ENCODE measurements at regions not wholly inside any gene's neighbourhood (a gene's known extent, or its start where the extent isn't known, plus 50 kb on each side); places are given as distances from the start of the nearest gene placed in this dataset.

- TF ChIP-seq ZFX (IDR thresholded peaks at IDR 0.05): no peak
- TF ChIP-seq, protein P1, sequence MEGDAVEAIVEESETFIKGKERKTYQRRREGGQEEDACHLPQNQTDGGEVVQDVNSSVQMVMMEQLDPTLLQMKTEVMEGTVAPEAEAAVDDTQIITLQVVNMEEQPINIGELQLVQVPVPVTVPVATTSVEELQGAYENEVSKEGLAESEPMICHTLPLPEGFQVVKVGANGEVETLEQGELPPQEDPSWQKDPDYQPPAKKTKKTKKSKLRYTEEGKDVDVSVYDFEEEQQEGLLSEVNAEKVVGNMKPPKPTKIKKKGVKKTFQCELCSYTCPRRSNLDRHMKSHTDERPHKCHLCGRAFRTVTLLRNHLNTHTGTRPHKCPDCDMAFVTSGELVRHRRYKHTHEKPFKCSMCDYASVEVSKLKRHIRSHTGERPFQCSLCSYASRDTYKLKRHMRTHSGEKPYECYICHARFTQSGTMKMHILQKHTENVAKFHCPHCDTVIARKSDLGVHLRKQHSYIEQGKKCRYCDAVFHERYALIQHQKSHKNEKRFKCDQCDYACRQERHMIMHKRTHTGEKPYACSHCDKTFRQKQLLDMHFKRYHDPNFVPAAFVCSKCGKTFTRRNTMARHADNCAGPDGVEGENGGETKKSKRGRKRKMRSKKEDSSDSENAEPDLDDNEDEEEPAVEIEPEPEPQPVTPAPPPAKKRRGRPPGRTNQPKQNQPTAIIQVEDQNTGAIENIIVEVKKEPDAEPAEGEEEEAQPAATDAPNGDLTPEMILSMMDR (conservative IDR thresholded peaks at IDR 0.05): no peak
- no peak overlapping the region for H3K27ac ChIP-seq
These were observed 113.4 kb upstream of the RGMA start for GRCh38 chr15:93202405-93202804.

GRCh38 chr15:93201940-93202339, 112.9 kb upstream of the RGMA start:
- H3K27ac ChIP-seq: no peak overlapping the region
- no peak for TF ChIP-seq ZFX (IDR thresholded peaks at IDR 0.05)
- TF ChIP-seq, protein P1 (conservative IDR thresholded peaks at IDR 0.05): no peak

DNA sequence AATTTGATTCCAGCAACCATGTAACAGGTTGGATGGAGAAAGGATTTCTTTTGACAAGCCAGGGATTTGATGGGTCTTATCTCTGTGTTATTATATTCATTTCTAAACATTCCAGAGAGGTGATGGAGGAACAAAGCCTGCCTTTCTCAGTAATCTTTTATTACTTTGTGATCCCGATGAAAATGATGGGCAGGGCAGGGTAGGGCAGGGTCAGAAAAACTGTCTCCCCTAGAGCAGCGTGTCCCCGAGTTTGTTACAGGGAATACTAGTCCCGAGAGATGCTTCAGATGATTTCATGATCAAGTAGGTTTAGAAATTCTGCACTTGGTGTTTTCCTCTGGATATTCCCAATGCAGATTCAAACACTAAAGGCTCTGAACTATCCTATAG, 111.8 kb upstream of the RGMA start:
- TF ChIP-seq, protein P1 (conservative IDR thresholded peaks at IDR 0.05): no peak
- no peak for TF ChIP-seq ZFX (IDR thresholded peaks at IDR 0.05)
- H3K27ac ChIP-seq: no peak overlapping the region

DNA sequence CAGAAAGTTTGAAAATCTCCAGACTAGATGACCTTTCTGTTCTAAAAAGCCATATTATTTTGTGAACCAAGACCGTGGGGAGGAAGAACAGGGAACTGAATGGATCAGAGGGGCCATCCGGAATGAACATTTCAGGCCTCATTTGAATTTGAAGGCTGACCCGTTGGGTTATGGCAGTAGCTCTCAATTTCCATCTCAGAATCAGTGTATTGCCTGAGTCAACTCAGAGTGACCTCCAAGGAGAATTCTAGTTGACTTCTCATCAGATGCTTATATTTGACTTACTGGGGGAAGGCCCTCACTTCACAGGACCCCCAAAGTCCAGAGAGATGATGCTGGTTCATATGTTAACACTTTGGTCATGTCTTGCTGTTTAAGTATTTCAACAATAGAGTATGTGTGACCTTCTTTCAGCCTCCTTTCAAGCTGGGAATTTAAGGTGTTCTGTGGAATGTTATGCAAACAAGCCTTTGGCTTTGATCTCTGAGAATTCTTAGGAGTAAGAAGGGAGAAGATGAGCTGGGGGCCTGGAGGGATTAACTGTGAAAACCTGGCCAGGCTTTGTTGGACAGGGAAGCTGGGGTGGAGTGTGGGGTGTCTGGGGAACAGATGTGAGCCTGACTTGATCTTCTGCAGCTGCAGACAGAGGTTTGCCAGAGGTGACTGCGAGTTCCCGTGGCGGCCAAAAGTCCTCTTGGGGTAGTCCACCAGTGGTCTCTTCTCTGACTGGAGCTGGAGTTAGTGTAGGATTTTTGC, 111.2 kb upstream of the RGMA start:
- H3K27ac ChIP-seq: no peak overlapping the region

DNA sequence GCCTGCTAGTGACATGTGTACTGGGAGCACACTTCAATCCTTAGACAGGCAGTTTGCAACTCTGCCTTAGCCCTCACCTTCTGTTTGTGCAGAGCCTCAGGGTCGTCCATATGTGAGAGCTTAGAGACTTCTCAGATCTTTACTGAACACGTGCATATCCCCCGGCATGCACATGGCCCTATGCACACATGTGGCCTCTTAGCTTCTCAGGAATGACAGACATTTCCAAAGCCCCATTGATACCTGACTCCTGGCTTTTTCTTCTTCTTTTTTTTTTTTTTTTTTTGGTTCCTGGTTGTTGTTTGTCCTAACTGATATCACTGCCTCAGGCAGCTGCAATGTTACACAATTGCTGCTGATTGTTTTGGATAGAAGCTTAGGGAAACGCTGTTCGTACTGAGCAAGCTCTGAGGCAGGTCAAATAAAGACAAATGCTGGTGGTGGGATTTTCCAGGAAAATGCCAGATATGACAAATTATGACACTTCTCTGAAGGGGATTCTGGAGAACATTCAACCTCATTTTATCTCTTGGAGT, 107.2 kb upstream of the RGMA start:
- no peak overlapping the region for H3K27ac ChIP-seq
- TF ChIP-seq, protein P1 (conservative IDR thresholded peaks at IDR 0.05): no peak
- TF ChIP-seq ZFX (IDR thresholded peaks at IDR 0.05): no peak

More for the DNA sequence above, 111.2 kb upstream of the RGMA start:
- TF ChIP-seq, protein P1 (conservative IDR thresholded peaks at IDR 0.05): no peak
- TF ChIP-seq ZFX (IDR thresholded peaks at IDR 0.05): no peak

DNA sequence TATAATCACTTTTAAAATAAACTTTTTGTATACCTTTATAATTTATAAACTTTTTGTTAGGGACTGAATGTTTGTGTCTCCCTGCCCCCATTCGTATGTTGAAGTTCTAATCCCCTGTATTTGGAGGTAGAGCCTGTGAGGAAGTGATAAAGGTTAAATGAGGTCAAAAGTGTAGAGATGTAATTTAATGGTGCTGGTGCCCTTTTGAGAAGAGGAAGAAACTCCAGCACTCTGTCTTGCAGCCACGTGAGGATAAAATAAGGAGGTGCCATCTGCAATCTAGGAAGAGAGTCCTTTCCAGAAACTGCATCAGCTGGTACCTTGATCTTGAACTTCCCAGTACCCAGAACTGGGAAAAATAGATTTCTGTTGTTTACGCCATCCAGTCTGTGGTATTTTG, 106.1 kb upstream of the RGMA start:
- TF ChIP-seq ZFX (IDR thresholded peaks at IDR 0.05): no peak
- TF ChIP-seq, protein P1 (conservative IDR thresholded peaks at IDR 0.05): no peak
- no peak overlapping the region for H3K27ac ChIP-seq

DNA sequence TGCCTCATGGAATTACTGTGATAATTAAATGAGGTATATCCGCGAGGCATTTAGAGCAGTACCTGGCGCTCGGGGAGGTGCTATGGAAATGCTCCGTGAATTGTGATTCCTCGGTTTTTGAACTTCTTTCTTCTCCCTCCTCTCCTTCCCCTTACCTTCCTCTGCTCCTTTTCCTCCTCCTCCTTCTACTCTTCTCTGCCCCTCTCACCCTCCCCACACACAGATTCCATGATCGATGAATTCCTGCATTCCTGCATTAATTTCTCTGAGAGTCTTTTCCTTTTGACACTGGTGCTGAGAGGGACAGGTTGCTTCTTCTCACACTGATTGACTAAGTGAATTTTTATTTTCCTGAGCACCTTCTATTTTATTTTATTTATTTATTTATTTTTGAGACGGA, 101.2 kb upstream of the RGMA start:
- H3K27ac ChIP-seq: no peak overlapping the region
- TF ChIP-seq, protein P1 (conservative IDR thresholded peaks at IDR 0.05): no peak
- TF ChIP-seq ZFX (IDR thresholded peaks at IDR 0.05): no peak

Data from C4-2B (cell line).